NCI-H2029 treated with DMSO at 0.1 percent for 48 hours (cell line): ENCODE measurements at regions not wholly inside any gene's neighbourhood (a gene's known extent, or its start where the extent isn't known, plus 50 kb on each side); places are given as distances from the start of the nearest gene placed in this dataset.
"Not testable (repeated sequence)": the region's sequence is repeated elsewhere in the genome, so short reads cannot be mapped to it uniquely, and the experiment has no call there.

Experiments used
- DNase-seq: peaks from one replicate; lab custom pipeline; 2025; lab: John Stamatoyannopoulos, UW

- DNase-seq, result no peak
Measured at GRCh38 chr20:51923633-51924032, 121.3 kb upstream of the SALL4 start.

DNA sequence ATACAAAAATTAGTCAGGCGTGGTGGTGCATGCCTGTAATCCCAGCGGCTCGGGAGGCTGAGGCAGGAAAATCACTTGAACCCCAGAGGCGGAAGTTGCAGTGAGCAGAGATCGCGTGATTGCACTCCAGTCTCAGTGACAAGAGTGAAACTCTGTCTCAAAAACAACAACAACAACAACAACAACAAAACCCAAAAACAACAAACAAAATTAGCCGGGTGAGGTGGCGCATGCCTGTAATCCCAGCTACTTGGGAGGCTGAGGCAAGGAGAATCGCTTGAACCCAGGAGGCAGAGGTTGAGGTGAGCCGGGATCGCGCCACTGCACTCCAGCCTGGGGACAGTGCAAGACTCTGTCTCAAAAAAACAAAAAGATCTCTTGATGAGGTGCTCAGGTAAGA lies 120.5 kb upstream of the SALL4 start:
- not testable (repeated sequence) for DNase-seq

DNA sequence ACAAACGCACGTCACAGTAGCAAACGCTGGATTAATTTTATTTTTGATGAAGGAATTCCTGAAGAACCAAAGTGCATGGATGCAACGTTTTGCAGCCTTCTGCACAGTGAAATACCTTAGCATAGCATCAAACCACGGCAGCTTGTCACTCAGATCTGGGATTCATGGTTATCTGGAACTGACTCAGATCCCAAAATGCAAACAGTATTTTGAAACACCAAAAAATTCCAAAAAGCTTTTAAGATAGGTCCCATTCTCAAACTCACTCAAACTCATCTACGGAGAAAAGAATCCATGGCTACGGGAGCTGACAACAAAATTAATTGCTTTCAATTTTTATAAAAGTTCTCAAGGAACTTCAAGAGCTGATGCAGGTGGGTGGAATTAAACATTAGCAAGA lies 116.2 kb upstream of the SALL4 start:
- no peak for DNase-seq

- no peak for DNase-seq
Measured at GRCh38 chr20:51917886-51918535, 115.7 kb upstream of the SALL4 start.

GRCh38 chr20:51916244-51916643 lies 113.9 kb upstream of the SALL4 start:
- DNase-seq, result no peak

DNA sequence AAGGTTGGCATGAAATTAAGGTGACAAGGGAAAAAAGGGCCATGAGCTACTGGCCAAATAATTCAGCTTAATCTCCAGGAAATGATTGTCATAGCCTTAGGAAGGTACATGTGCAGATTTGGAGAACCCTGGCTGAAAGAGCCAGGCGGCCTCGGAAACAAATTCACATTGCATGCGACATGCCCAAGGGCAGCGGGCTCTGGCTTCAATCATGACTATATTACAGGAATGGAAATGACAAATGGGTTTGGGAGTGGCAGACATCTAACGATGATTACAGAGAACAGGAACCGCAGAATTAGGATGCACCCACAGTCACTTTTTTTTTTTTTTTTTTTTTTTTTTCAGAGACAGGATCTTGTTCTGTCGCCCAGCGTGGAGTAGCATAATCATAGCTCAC lies 112.4 kb upstream of the SALL4 start:
- DNase-seq, result no peak

GRCh38 chr20:51910321-51911050 lies 108.2 kb upstream of the SALL4 start:
- DNase-seq, result no peak

GRCh38 chr20:51906679-51907078 lies 104.4 kb upstream of the SALL4 start:
- DNase-seq, result no peak

DNA sequence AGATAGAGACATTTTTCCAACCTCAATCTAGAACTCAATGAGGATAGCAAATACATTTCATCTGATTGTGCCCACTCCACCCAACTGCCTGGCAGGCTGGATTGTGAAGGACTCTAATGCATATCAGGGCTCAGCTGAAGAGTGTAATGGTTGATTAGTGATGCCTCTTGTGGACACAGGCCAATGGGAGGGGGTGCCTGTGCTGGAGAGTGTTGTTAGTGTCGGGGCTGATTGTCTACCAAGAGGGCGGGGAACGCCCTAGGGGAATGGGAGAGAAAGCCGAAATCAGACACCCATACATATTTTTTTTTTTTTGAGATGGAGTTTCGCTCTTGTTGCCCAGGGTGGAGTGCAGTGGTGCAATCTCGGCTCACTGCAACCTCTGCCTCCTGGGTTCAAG lies 103.7 kb upstream of the SALL4 start:
- DNase-seq, result no peak

DNA sequence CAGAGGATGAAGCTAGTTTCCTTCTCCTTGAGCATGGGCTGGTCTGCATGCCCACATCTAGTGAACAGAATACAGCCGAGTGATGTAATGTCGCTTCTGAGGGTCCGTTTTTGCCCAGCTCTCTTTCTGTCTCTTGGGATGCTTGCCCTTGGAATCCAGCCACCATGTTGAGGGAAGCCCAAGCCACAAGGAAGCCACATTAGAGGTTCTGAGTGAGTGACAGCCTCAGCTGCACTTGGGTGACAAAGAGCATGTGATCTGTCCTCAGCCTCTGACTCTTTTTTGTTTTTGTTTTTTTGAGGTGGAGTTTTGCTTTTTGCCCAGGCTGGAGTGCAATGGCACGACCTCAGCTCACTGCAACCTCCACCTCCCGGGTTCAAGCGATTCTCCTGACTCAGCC lies 100.6 kb upstream of the SALL4 start:
- no peak for DNase-seq

- DNase-seq, result no peak
Measured at GRCh38 chr20:51900443-51900842, 98.1 kb upstream of the SALL4 start.

GRCh38 chr20:51899674-51900073 lies 97.4 kb upstream of the SALL4 start:
- DNase-seq, result no peak

DNA sequence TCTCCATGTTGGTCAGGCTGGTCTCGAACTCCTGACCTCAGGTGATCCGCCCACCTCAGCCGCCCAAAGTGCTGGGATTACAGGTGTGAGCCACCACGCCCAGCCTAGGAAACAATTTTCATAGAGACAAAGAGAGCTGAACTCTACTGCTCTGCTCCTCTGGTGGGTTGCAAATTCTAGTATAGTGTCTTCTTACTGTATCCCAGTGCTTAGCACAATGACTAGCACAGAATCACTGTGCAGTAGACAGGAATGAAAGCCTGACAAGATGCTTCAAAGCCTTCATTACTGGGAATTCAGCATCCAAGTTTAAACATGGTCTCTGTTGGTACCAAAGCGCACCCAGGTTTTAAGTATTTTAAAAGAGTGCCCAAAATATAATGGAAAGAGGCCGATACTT lies 96.5 kb upstream of the SALL4 start:
- DNase-seq, result no peak

DNA sequence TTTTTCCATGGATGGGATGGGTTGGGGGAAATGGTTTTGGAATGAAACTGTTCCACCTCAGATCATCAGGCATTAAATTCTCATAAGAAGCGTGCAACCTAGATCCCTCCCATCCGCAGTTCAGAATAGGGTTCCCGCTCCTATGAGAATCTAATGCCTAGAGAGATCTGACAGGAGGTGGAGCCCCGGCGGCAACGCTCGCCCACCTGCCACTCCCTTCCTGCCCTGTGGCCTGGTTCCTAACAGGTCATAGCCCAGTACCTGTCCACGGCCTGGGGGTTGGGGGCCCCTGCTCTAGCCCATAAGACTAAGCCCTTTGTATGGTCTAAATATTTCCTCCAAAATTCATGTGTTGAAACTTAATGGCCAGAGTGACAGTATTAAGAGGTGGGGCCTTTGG lies 92.3 kb upstream of the SALL4 start:
- no peak for DNase-seq

- no peak for DNase-seq
Measured at GRCh38 chr20:51894201-51894600, 91.9 kb upstream of the SALL4 start.

GRCh38 chr20:51893723-51894122 lies 91.4 kb upstream of the SALL4 start:
- no peak for DNase-seq

DNA sequence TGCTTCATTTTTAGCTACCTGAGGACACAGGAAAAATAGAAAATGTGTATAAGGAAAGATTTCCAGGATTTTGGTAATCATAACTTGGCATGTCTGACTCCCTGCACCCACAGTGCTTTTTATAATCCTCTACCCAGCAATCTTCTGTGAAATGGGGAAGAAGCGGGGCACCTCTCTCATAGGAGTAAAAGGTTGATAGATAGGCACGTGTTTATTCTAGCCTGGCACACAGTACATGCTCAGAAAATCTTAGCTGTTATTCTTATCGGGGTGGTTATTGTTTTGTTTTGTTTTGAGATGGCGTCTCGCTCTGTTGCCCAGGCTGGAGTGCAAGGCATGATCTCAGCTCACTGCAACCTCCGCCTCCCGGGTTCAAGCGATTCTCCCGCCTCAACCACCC lies 87.7 kb upstream of the SALL4 start:
- DNase-seq, result no peak

- no peak for DNase-seq
Measured at GRCh38 chr20:51889466-51889865, 87.1 kb upstream of the SALL4 start.

DNA sequence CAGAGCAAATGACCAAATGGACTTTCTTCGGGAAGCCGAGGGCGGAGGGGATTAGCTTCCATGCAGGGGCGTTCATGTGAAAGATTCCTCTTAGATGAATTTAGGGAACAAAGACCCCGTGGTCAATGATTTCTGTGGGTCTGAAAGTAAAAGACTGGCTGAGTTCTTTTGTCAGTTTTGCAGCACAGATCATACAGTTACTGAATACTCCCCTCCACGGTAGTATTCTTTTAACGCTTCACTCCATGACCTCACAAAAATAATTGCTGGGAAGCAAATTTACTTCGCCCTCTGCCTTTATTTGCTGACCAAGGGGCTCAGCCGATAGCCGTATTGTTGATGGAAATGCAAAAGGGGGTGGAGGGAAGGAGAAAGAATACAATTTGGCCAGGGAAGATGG lies 86.0 kb upstream of the SALL4 start:
- no peak for DNase-seq

GRCh38 chr20:51886891-51887608 lies 84.7 kb upstream of the SALL4 start:
- no peak for DNase-seq

- no peak for DNase-seq
Measured at GRCh38 chr20:51886341-51886740, 84.0 kb upstream of the SALL4 start.

DNA sequence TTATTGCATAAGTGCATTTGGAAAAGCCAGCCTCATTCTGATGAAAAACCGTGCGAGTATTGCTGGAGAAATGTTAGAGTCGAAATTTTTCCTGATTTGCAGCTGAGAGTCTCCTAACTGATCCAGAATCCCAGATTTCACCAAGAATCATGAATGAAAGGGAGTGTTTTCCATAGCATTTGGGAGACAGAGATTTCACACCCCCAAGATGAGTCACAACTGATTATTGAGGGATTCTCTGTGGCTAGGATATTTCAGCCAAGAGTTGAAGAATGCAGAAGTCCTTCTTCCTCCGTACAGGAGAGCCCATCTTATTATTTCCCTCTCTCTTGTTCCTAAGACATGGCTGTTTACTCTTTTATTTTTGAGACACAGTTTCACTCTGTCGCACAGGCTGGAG lies 82.2 kb upstream of the SALL4 start:
- DNase-seq, result no peak

GRCh38 chr20:51880188-51880587 lies 77.9 kb upstream of the SALL4 start:
- DNase-seq, result no peak
